Right lobe of liver (tissue), 4 donors: ENCODE measurements at regions not wholly inside any gene's neighbourhood (a gene's known extent, or its start where the extent isn't known, plus 50 kb on each side); places are given as distances from the start of the nearest gene placed in this dataset.

Experiments used
- POLR2A ChIP-seq: fragments of 450-650 bp; IDR thresholded peaks from one replicate; pipeline ENCODE4 v1.6.1; 2017; ENCODE audit warnings: antibody characterized with exemption, mild to moderate bottlenecking
- TF ChIP-seq, protein P1 (sequence below), 4 donors: fragments of 200-600 bp in 3 of 4; fragments of 450-650 bp in 1 of 4; IDR thresholded peaks; one replicate each; pipeline versions ENCODE4 v1.5.1 to v1.8.0; 2016 to 2022; ENCODE audit warnings: antibody characterized with exemption in 4 of 4, mild to moderate bottlenecking in 2 of 4
- donor health status: DM: no; HTN: no; CAD: no.
- donor health status: DM: no; HTN: no; CAD: no.
- donor health status: DM: no; HTN: yes; CAD: no.

DNA sequence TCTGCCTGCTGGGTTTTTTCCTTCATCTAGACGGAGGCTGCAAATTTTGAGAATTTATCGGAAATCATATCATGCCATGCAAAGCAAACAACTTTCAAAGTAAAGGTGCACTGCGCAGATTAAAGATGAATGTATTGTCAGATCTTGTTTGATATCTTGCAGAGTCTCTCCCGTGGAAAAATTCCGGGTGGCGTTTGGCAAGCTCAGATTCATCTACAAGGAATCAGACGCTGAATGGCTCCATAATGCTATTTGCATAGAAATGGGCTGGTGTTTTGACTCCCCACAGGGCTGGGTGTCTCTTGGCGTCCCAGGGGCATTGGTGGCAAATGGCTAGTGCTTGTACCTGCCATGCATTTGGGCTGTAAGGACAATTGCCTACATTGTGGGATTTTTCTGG, 274.0 kb downstream of the VRK1 start:
- TF ChIP-seq, protein P1, sequence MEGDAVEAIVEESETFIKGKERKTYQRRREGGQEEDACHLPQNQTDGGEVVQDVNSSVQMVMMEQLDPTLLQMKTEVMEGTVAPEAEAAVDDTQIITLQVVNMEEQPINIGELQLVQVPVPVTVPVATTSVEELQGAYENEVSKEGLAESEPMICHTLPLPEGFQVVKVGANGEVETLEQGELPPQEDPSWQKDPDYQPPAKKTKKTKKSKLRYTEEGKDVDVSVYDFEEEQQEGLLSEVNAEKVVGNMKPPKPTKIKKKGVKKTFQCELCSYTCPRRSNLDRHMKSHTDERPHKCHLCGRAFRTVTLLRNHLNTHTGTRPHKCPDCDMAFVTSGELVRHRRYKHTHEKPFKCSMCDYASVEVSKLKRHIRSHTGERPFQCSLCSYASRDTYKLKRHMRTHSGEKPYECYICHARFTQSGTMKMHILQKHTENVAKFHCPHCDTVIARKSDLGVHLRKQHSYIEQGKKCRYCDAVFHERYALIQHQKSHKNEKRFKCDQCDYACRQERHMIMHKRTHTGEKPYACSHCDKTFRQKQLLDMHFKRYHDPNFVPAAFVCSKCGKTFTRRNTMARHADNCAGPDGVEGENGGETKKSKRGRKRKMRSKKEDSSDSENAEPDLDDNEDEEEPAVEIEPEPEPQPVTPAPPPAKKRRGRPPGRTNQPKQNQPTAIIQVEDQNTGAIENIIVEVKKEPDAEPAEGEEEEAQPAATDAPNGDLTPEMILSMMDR (IDR thresholded peaks at IDR 0.05) = no peak
- no peak for TF ChIP-seq POLR2A
